ENCODE measurements at regions not wholly inside any gene's neighbourhood (a gene's known extent, or its start where the extent isn't known, plus 50 kb on each side); places are given as distances from the start of the nearest gene placed in this dataset.
"Not testable (repeated sequence)": the region's sequence is repeated elsewhere in the genome, so short reads cannot be mapped to it uniquely, and the experiment has no call there.

DNA sequence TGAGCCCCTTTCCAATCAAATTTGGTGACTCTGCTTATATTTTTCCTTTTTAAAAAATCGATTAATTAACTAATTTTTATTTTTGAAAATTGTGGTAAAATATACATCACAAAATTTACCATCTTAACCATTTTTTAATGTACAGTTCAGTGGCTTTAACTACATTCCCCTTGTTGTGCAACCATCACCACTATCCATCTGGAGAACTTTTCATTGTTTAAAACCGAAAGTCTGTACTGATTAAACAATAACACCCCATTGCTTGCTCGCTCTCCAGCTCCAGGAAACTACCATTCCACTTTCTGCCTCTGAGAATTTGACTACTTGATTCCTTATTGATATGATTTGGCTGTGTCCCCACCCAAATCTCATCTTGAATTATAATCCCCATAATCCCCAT, 283.4 kb downstream of the C12orf75 start:
- ATAC-seq, result no peak
- H3K36me3 Mint-ChIP-seq (ENCODE audit: insufficient read depth), result no peaks in the 10 kb centered on the region
- DNase-seq, result no peak
- no peaks in the 10 kb centered on the region for H3K4me1 Mint-ChIP-seq (ENCODE audit: low read depth)
- no peaks in the 10 kb centered on the region for H3K9me3 Mint-ChIP-seq
- H3K27me3 Mint-ChIP-seq (ENCODE audit: low read depth), result peaks cover 2% of the 10 kb centered on the region
- H3K4me3 Mint-ChIP-seq, result no peak overlapping the region

DNA sequence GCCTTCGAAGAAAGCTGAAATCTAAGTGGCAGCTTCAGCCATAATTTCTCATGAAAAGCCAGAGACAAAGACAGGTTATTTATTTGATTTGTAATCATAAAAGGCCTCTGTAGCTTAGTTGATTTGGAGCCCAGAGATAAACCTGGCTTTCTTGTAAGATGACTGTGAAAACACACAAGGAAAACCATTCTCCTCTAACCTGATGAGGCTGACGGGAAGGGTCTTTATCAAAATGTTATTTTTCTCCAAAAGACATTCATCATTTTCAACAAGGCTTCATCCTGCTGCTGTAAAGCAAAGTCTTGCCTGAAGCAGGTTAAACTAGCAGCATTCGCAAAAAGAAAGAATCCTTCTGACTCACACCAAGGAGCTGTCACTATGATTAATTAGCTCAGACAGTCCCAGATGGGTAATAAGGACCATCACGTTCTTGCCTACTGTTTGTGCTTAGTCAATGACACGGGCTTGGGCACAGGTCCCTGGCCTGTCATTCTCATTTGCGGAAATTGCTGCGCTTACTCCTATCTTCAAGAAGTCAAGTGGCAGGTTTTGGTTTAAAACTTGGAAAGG, 286.6 kb downstream of the C12orf75 start:
- Mint-ChIP-seq H3K4me1 (ENCODE audit: low read depth) (no peaks in the 10 kb centered on the region), H3K36me3 (ENCODE audit: insufficient read depth) (no peaks in the 10 kb centered on the region)

DNA sequence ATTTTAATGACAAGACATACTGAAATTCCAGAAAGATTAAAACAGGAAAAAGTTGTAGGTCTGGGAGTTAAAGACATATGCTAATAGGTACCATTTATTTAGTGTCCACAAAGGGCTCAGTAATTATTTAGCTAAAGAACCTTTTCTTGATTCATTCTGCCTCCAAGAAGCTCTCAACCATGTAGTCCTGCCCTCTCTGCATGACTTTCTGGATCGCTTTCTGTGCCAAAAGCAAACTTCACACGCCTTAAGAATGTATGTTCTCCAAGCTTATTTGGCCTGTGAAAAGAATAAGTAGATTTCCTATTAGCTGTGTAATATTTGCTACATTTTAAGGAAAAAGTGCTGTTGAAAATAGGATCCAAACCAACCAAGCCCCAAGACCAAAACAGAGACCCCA, 291.7 kb downstream of the C12orf75 start:
- Mint-ChIP-seq H3K27me3 (ENCODE audit: low read depth) (peaks cover 5% of the 10 kb centered on the region), H3K4me1 (ENCODE audit: low read depth) (no peaks in the 10 kb centered on the region), H3K36me3 (ENCODE audit: insufficient read depth) (no peaks in the 10 kb centered on the region), H3K9me3 (no peaks in the 10 kb centered on the region), H3K4me3 (no peak overlapping the region)
- ATAC-seq (no peak), DNase-seq (no peak)

More for the DNA sequence above, 286.6 kb downstream of the C12orf75 start:
- Mint-ChIP-seq H3K4me3 (no peak overlapping the region), H3K27me3 (ENCODE audit: low read depth) (peaks cover 2% of the 10 kb centered on the region), H3K9me3 (no peaks in the 10 kb centered on the region)
- ATAC-seq (no peak), DNase-seq (no peak)

DNA sequence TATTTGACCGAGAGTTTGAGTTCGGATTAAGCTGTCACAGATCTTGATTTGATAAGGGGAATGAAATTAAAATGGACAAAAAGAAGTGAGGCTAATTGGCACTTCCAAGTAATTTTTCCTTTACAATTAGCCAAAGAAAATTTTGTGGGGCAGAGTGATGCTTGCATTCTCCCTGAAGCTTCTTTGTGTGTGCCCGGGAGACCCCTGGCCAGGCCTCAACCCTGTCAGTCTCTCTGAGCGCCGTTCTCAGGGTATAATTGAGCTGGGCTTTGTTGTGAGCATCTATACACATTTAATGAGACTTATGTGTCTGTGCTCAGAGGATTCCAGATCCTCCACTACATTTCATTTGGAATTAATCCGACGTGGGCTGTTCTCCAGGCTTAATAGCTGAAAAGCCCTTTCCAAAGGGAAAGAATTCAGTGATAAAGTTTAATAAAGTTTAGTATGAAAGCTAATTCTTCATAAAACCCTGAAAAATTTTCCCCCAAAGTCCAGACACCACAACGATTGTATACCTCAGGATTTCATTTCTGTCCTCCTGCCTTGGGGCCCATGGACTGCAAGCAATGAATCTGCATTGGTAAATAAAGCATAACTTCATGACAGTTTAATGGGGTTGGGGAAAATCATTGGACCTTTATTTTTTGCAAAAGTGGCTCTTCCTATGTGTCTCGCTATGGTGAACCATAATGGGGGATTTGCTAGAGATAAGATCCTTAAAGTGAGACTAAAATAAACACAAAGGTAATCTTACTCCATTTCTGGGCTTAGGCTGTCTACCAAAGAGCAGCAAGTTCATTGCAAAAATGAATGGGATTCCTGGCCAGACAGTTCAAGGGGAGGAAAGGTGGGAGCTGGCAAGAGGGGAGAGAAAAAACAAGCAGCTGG, 292.6 kb downstream of the C12orf75 start:
- Mint-ChIP-seq H3K4me1 (ENCODE audit: low read depth) (no peaks in the 10 kb centered on the region), H3K27me3 (ENCODE audit: low read depth) (peaks cover 5% of the 10 kb centered on the region), H3K9me3 (no peaks in the 10 kb centered on the region), H3K36me3 (ENCODE audit: insufficient read depth) (no peaks in the 10 kb centered on the region), H3K4me3 (no peak overlapping the region)
- DNase-seq (no peak), ATAC-seq (no peak)

DNA sequence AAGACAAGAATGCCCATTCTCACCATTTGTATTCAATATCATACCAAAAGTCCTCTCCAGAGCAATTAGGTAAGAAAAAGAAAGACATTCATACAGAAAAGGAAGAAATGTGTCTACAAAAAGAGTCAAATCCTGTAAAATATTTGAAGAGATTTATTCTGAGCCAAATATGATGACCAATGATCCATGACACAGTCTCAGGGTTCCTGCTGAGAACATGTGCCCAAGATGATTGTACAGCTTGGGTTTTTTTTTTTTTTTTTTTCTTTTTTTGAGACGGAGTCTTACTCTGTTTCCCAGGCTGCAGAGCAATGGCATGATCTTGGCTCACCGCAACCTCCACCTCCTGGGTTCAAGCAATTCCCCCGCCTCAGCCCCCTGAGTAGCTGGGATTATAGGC, 296.2 kb downstream of the C12orf75 start:
- no peaks in the 10 kb centered on the region for H3K36me3 Mint-ChIP-seq (ENCODE audit: insufficient read depth)
- peaks cover 5% of the 10 kb centered on the region for H3K27me3 Mint-ChIP-seq (ENCODE audit: low read depth)
- no peak for ATAC-seq
- H3K4me1 Mint-ChIP-seq (ENCODE audit: low read depth), result no peaks in the 10 kb centered on the region
- H3K9me3 Mint-ChIP-seq, result no peaks in the 10 kb centered on the region
- DNase-seq, result no peak
- H3K4me3 Mint-ChIP-seq, result no peak overlapping the region

DNA sequence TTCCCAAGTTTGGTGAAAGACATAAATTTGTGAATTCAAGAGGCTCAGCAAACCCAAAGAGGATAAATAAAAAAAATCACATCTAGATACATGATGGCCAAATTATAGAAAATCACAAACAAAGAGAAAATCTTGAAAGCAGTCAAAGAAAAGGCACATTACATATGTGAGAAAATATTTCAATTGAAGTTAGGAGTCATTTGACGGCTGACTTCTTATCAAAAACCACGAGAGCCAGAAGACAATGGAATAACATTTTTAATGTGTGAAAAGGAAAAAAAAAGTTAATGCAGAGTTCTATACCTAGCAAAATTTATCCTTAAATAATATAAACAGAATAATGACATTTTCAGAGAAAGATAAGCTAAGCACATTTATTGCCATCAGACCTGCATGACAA, 307.0 kb downstream of the C12orf75 start:
- DNase-seq (no peak), ATAC-seq (no peak)
- Mint-ChIP-seq H3K36me3 (ENCODE audit: insufficient read depth) (no peaks in the 10 kb centered on the region), H3K27me3 (ENCODE audit: low read depth) (no peaks in the 10 kb centered on the region), H3K4me3 (no peak overlapping the region), H3K4me1 (ENCODE audit: low read depth) (no peaks in the 10 kb centered on the region), H3K9me3 (peaks cover 9% of the 10 kb centered on the region)

DNA sequence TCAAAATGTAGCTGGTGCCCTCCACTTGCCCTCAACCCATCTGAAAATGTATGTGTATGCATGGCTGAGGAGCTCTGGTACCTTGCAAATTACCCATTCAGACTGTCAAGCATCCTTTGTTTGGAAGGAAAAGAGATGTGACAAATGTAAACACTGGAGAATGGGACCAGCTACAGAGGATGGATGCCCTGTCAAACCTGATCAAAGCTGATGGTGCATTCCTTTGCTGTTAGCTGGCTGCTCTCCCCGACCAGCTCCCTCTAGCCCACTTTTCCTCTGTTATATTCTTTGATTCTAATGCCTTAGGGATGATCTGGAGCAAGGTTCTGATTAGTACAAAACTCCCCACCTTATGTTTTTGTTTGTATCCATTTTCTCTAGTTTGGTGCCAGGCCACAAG, 310.3 kb downstream of the C12orf75 start:
- ATAC-seq (no peak), DNase-seq (no peak)
- H3K4me3 Mint-ChIP-seq, result no peak overlapping the region
- H3K9me3 Mint-ChIP-seq, result peaks cover 4% of the 10 kb centered on the region
- H3K36me3 Mint-ChIP-seq (ENCODE audit: insufficient read depth), result no peaks in the 10 kb centered on the region
- peaks cover 3% of the 10 kb centered on the region for H3K27me3 Mint-ChIP-seq (ENCODE audit: low read depth)
- H3K4me1 Mint-ChIP-seq (ENCODE audit: low read depth), result no peaks in the 10 kb centered on the region

DNA sequence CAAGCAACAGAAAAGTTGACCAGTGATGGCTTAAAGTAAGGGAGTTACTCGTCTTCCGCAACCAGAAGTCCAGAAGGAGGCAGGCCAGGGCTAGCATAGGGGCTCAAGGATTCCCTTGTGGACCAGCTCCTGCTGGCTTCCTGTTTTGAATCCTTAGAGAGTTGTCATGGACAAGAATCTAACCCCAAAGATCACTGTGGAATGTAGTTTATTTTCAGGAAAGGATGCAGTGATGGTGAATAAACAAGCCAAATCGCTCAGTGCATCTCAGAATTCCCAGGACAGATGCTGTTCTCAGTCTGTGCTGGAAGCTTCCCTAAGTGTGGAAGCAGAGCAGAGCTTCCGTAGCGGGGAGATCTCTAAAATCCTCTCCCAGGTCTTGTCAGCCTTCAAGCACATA, 311.3 kb downstream of the C12orf75 start:
- H3K9me3 Mint-ChIP-seq, result peaks cover under 1% of the 10 kb centered on the region
- H3K4me3 Mint-ChIP-seq, result no peak overlapping the region
- DNase-seq, result no peak
- ATAC-seq, result no peak
- H3K27me3 Mint-ChIP-seq (ENCODE audit: low read depth), result peaks cover 3% of the 10 kb centered on the region
- H3K36me3 Mint-ChIP-seq (ENCODE audit: insufficient read depth), result no peaks in the 10 kb centered on the region
- no peaks in the 10 kb centered on the region for H3K4me1 Mint-ChIP-seq (ENCODE audit: low read depth)

DNA sequence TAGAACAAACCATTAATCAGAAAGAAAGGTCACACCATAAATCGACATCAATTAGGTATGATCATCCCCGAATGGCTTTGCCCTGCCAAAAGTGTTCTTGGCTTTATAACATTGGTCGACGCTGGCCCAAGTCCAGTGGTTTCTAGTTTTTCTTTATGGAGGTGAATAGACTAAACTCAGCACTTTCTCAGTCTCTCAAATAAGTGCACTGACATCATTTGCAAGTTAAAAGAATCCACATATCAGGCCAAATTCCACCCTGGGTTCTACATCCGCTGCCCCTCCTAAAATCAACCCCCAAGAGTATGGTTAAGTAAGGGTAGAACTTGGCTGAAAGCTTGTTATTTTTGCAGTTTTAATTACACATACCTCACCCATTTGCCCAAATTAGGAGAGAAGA, 314.3 kb downstream of the C12orf75 start:
- Mint-ChIP-seq H3K36me3 (ENCODE audit: insufficient read depth) (no peaks in the 10 kb centered on the region), H3K4me3 (no peak overlapping the region), H3K4me1 (ENCODE audit: low read depth) (no peaks in the 10 kb centered on the region), H3K9me3 (peaks cover 10% of the 10 kb centered on the region), H3K27me3 (ENCODE audit: low read depth) (peaks cover 3% of the 10 kb centered on the region)
- ATAC-seq (no peak), DNase-seq (no peak)

DNA sequence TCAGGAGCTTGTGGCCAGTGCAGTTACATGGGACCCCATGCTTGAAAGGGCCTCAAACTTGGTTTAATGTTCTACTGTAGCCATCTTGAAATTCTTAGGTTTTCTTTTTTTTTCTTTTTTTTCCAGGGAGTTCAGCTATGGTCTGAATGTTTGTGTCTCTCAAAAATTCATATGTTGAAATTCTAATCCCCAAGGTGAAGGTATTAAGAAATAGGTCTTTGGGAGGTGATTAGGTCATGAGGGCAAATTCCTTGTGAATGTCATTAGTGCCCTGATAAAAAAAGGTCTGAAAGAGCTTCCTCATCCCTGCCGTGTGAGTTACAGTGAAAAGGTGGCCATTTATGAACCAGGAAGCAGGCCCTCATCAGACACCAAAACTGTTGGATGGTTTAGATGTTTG, 324.1 kb downstream of the C12orf75 start:
- Mint-ChIP-seq H3K36me3 (ENCODE audit: insufficient read depth) (no peaks in the 10 kb centered on the region), H3K9me3 (peaks cover 5% of the 10 kb centered on the region), H3K4me1 (ENCODE audit: low read depth) (no peaks in the 10 kb centered on the region), H3K4me3 (no peak overlapping the region), H3K27me3 (ENCODE audit: low read depth) (no peaks in the 10 kb centered on the region)
- no peak for DNase-seq
- no peak for ATAC-seq

DNA sequence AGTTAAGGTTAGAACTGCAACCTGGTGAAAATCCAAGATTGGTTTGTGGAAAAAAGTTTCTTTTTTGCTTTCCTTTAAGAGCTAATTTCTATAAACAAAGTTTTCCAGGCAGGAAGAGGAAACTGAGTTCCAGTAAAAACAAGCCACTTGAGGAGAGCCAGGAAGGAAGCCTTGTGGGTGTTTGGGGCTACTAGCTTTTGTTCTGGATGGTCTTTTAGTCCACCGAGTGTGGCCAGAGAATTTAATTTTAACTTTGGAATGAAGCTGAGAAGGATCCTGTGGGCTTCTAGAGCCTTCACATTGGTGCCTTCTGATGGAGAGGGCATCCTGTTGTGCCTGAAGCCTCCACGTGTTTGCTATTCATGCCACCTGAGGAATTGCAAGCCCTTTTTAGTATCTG, 327.9 kb downstream of the C12orf75 start:
- Mint-ChIP-seq H3K27me3 (ENCODE audit: low read depth) (no peaks in the 10 kb centered on the region), H3K36me3 (ENCODE audit: insufficient read depth) (no peaks in the 10 kb centered on the region), H3K4me1 (ENCODE audit: low read depth) (no peaks in the 10 kb centered on the region), H3K9me3 (peaks cover 5% of the 10 kb centered on the region), H3K4me3 (no peak overlapping the region)
- DNase-seq (no peak), ATAC-seq (no peak)

DNA sequence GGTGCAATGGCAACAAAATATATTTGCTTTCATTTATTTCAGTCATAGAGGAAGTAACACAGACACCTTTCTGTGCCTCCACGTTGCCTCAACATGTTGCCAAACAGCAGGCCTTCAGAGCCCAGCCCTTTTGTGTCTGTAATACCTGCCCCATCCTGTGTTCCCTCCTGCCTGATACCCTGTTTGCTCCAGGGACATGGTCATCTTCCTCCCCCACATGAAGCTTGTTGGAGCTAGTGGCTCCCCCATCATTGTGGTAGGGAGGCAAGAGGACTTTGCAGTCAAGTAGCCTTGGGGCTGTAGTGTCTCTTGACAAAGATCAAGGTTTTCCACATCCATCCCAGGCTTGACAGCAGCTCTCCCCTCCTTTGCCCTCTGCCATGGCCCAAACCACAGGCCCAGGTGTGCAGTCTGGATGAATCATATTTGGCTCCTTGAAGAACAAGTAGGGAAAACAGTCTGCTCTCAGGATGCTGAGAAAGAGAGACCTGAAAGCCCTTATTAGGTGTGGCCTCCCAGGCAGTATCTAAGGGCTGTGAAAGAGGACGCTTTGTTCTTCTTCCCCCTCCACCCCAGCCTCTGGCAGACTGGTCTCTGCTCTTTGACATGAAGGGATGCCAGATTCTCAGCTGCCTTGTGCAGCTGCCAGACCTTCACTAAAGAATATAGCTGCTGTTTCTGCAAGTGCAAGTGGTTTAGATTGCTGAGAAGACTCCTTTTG, 329.0 kb downstream of the C12orf75 start:
- Mint-ChIP-seq H3K27me3 (ENCODE audit: low read depth) (no peaks in the 10 kb centered on the region), H3K9me3 (peaks cover 5% of the 10 kb centered on the region), H3K4me3 (no peak overlapping the region), H3K36me3 (ENCODE audit: insufficient read depth) (no peaks in the 10 kb centered on the region), H3K4me1 (ENCODE audit: low read depth) (no peaks in the 10 kb centered on the region)
- ATAC-seq (no peak), DNase-seq (no peak)

DNA sequence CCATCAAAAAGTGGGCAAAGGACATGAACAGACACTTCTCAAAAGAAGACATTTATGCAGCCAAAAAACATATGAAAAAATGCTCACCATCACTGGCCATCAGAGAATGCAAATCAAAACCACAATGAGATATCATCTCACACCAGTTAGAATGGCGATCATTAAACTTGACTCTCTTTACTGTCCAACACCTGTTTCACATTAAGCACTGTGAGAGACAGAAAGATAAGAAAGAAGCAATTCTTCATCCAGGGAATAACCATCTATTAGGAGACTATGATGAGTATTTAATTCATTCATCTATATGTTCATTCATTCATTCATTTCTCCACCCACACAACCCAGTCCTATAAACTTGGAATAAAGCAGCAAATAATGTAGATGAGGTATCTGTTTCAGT, 334.3 kb downstream of the C12orf75 start:
- H3K9me3 Mint-ChIP-seq; H3K4me3 Mint-ChIP-seq; ATAC-seq; H3K27me3 Mint-ChIP-seq (ENCODE audit: low read depth); DNase-seq; H3K36me3 Mint-ChIP-seq (ENCODE audit: insufficient read depth); H3K4me1 Mint-ChIP-seq (ENCODE audit: low read depth): not testable (repeated sequence)

DNA sequence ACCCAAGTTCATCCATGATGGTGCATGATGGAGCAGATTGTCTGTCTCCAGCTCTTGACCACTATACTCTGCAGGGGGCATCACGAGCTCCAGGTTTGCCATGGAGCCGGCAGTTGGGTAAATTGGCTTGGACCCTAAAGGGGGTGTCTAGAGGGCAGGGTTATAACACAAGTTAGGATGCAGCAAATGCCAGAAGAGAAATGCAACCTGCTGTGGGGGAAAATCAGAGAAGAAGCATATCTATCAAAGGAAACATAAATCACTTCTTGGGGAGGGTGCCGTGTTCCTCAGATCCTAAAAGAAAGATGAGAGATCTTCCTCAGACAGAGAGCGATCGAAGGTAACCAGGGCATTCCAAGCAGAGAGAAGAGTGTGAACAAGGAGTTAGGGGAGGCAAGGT, 334.9 kb downstream of the C12orf75 start:
- H3K27me3 Mint-ChIP-seq (ENCODE audit: low read depth), result no peaks in the 10 kb centered on the region
- no peak for ATAC-seq
- no peak overlapping the region for H3K4me3 Mint-ChIP-seq
- no peaks in the 10 kb centered on the region for H3K36me3 Mint-ChIP-seq (ENCODE audit: insufficient read depth)
- H3K4me1 Mint-ChIP-seq (ENCODE audit: low read depth), result no peaks in the 10 kb centered on the region
- DNase-seq, result no peak
- no peaks in the 10 kb centered on the region for H3K9me3 Mint-ChIP-seq

All from activated T-cell treated with anti-CD3 and anti-CD28 coated beads, Interleukin-2, amount 50 U/mL, for 4 hours (primary cell).